Lung microvascular endothelial cell (primary cell): ENCODE measurements at regions not wholly inside any gene's neighbourhood (a gene's known extent, or its start where the extent isn't known, plus 50 kb on each side); places are given as distances from the start of the nearest gene placed in this dataset.
"Not testable (repeated sequence)": the region's sequence is repeated elsewhere in the genome, so short reads cannot be mapped to it uniquely, and the experiment has no call there.

ENCODE experiments used
- DNase-seq, 2 donors: peaks; one replicate each; pipeline versions ENCODE4 v3.0.0 to v3.0.0-alpha.2; 2010; ENCODE audit warnings: low read depth in 2 of 2

DNA sequence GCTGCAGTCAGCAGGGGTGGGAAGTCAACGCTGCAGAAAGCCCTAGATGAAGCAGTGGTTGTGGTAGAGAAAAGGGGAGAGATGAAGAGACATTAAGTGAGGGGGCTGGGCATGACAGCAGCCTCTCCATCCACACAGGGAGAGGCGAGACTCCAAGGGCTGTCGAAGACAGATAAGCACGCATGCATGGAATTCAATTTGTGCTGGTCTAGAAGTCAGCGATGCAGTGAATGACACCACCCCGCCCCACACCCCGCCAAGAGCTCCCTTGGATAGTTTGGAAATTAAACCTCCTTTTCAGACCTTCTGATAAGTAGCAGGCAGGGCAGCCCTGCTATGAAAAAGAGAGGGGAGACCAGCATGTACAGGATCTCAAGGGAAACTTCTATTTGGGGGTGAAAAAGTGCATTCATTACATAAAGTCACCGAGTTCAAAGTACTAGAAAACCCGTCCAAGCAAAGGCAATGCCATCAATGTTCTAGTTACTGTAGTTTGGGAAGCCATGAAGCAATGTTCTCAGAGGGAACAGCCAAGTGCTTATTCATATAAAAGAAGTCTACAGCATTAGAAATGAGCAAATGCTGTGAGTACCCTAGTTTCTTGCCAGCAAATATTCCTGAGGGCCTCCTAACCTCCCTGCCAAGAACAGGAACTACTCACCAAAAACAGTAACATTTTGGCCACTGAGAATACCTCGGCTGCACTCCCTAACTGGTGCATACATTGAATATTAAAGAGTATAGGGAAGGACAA is 152.3 kb upstream of the ANXA10 start:
- DNase-seq = no peak

DNA sequence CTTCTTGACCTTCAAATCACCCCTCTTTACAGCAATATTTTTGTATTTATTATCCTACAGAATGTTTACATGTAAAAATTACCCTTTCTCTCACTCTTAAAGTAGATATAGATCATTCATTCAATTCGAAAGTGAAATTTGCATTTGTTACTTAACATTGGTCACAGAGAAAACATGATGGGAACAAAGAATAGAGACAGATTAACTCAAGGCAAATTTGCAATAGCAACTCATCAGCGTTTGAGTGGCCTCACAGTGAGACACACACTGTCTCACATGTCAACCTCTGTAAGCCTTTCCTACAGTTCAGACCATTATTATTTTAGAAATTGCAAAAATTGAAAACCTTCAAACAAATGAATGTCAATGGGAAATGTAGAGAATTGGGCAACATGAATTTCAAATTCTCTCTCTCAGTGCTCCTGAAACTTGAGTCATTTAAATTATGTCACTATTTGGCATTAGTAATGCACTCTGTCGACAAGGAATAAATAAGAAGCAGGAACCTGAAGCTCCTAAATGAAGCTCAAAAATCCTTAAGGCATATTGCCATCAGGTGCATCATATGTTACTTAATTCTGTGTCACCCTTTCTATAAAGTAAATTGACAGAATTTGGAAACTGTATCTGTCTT is 148.3 kb upstream of the ANXA10 start:
- no peak for DNase-seq

GRCh38 chr4:167944721-167945120 is 147.6 kb upstream of the ANXA10 start:
- no peak for DNase-seq

- no peak for DNase-seq
Measured at GRCh38 chr4:167955006-167955405, 137.3 kb upstream of the ANXA10 start.

GRCh38 chr4:167956676-167957075 is 135.7 kb upstream of the ANXA10 start:
- DNase-seq = peak in 1 of 2 donors; percentile 4

DNA sequence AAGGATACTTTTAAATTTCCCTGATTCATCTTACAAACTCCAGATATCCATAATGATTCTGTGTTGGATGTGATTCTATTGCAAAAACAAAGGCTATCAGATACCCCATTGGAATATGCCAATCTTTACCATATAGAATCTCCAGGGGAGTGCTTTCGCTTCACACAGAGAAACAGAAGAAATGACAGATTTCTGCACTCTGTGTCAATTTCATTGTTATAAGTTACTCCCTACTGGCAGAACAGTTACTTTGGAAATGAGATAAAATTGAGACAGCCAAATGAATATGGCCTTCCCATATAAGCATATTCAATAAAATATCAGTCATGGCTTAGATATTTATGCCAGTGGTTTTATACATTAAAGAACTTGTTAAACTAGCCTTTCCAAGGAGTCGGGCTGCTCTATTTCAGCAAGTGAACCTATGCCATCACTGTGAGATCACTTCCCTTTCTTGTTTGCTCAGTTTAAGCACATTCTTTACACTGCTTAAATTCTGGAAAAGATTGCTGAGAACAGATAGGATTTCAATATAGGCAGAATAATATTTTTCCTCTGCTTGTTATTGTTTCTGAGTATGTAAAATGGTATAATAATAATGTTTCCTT is 127.5 kb upstream of the ANXA10 start:
- no peak for DNase-seq

DNA sequence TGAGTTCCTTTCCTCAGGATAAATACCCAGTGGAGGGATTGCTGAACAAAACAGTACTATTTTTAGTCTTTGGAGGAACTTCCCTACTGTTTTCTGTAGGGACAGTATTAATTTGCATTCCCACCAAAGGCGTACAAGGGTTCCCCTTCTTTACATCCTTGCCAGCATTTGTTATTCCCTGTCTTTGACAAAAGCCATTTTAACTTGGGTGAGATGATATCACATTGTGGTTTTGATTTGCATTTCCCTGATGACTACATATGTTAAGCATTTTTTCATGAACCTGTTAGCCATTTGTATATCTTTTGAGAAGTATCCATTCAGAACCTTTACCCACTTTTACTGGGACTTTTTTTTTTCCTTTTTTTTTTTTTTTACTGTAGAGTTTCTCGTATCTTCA is 126.2 kb upstream of the ANXA10 start:
- no peak for DNase-seq

DNA sequence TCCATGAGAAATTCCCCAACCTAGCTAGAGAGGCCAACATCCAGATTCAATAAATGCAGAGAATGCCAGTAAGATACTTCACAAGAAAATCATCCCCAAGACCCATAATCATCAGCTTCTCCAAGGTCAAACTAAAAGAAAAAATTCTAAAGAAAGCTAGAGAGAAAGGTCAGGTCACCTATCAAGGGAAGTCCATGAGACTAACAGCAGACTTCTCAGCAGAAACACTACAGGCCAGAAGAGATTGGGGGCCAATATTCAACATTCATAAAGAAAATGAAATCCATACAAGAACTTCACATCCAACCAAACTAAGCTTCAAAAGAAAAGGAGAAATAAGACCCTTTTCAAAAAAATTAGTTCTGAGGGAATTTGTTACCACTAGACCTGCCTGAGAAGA is 118.8 kb upstream of the ANXA10 start:
- DNase-seq = no peak

DNA sequence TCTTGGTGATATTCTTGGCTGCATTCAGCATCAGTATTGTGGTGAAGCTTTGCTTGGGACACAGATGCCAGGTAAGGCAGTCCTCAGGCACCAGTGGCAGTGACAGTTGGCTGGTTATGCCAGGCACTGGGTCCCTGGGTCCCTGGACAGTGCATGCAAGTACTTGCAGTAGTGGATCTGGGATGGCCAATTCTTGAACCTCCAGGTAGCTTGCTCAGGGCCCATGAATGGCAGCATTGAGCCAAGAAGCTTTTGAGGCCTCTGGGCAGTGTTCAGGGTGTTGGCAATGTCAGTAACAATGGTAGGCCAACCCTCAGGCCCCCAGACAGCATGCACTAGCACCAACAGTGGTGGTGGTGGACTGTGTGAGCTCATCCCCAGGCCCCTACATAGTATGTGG is 106.8 kb upstream of the ANXA10 start:
- no peak for DNase-seq

DNA sequence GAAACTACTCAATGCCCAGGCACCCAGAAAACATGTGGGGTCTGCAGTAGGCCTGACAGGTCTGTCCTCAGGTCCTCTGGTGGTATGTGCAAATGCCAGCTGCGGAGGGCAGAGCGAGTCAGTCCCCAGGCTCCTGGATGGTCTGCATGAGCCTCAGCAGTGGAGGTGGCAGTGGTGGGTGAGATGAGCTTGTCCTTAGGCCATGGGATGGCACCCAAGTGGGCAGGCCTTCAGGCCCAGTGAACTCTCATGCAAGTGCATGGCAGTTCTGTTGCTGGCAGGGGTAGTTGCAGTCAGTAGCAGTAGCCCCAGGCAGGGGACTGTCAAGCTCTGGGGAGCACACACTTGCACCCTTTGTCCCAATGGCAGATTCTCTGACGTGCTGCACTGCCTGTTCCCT is 106.3 kb upstream of the ANXA10 start:
- no peak for DNase-seq

DNA sequence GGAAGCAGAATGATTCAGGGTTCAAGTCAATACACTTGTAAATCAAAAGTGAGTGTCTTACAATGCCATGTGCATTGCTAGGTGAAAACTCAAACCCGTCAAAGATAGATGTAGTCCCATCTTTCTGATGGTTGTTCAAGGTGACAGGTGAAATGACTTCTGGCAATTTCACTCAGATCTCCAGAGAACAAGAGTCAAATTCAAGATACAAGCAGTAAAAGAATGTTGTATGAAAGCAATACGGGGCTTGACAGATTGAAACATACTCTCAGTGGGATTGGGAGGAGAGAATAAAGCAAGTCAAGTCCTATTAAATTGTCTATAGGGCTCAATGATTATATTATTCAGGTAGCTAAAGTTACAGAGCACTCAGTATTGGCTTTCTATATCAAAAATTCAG is 105.1 kb upstream of the ANXA10 start:
- DNase-seq = no peak

- DNase-seq = no peak
Measured at GRCh38 chr4:167989815-167990214, 102.5 kb upstream of the ANXA10 start.

GRCh38 chr4:168008112-168008511 is 84.2 kb upstream of the ANXA10 start:
- DNase-seq = not testable (repeated sequence)

- no peak for DNase-seq
Measured at GRCh38 chr4:168019019-168019651, 73.2 kb upstream of the ANXA10 start.

GRCh38 chr4:168019921-168020320 is 72.4 kb upstream of the ANXA10 start:
- DNase-seq = no peak

DNA sequence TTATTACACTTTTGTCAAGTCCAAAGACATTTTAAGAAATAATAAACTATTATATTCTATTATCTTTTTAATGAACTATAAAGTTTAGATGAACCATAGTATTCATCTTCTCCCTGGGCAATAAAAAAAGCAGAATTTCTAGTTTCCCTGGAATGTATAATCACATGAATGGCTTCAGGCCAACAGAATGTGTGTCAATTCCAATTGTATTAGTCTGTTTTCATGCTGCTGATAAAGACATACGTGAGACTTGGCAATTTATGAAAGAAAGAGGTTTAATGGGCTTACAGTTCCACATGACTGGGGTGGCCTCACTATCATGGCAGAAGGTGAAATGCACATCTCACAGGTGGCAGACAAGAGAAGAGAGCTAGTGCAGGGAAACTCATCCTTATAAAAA is 70.7 kb upstream of the ANXA10 start:
- DNase-seq = peak in 1 of 2 donors; percentile 4

DNA sequence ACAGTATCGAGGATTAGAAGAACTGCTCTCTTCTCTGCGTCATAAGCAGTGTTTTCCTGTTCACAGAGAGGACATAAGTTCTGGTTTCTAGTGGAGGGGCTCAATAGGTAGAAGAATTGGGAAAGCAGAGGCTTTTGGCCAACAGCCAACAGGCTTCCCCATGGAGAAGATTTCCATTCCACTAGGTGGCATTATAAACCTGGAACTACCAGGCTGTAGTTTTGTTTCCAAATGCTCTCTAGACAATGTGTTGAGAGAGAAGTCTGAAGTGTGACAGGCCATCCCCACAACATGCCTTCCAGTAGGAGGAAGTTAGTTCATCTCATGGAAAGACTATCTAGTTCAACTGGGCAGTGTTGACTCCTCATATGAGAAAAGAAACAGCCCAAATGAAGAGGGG is 63.8 kb upstream of the ANXA10 start:
- peak; percentile 25 to 37 for DNase-seq

GRCh38 chr4:168028970-168029597 is 63.3 kb upstream of the ANXA10 start:
- DNase-seq = no peak

GRCh38 chr4:168037676-168038075 is 54.7 kb upstream of the ANXA10 start:
- DNase-seq = no peak

DNA sequence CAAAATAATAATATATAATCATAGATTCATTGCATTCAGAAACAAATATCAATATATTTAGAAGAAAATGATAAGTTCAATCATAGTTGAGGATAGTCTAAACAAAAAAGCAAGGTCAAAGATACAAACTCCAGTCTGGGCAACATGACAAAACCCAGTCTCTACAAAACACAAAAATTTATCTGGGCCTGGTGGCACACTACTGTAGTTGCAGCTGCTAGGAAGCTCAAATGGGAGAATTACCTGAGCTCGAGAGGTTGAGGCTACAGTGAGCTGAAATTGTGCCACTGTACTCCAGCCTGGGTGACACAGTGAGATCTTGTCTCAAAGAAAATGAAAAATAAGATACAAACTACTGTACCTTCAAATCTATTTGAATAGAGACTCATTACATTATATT is 52.7 kb upstream of the ANXA10 start:
- no peak for DNase-seq
